Fibroblast of peridontal ligament (primary cell): ENCODE measurements at regions not wholly inside any gene's neighbourhood (a gene's known extent, or its start where the extent isn't known, plus 50 kb on each side); places are given as distances from the start of the nearest gene placed in this dataset.

Experiments
- DNase-seq: peaks from one replicate; pipeline ENCODE4 v3.0.0-alpha.2; 2010; ENCODE audit errors: extremely low read depth

- DNase-seq: no peak
Observed at GRCh38 chr16:52052818-52053217, 494.1 kb downstream of the TOX3 start.

- DNase-seq: no peak
Observed at GRCh38 chr16:52051414-52052172, 495.4 kb downstream of the TOX3 start.

- no peak for DNase-seq
Observed at GRCh38 chr16:52050418-52050817, 496.5 kb downstream of the TOX3 start.

- DNase-seq: no peak
Observed at GRCh38 chr16:52035436-52035835, 511.5 kb downstream of the TOX3 start.

- DNase-seq: no peak
Observed at GRCh38 chr16:52034830-52035229, 512.1 kb downstream of the TOX3 start.

GRCh38 chr16:52033992-52034391, 513.0 kb downstream of the TOX3 start:
- DNase-seq: no peak

- DNase-seq: no peak
Observed at GRCh38 chr16:52022980-52023379, 524.0 kb downstream of the TOX3 start.

- DNase-seq: no peak
Observed at GRCh38 chr16:52022177-52022576, 524.8 kb downstream of the TOX3 start.

GRCh38 chr16:52016387-52016786, 530.6 kb downstream of the TOX3 start:
- DNase-seq: no peak

- DNase-seq: no peak
Observed at GRCh38 chr16:52005551-52005950, 541.4 kb downstream of the TOX3 start.

- no peak for DNase-seq
Observed at GRCh38 chr16:52004343-52004742, 542.6 kb downstream of the TOX3 start.

- no peak for DNase-seq
Observed at GRCh38 chr16:52002026-52002425, 544.9 kb downstream of the TOX3 start.

GRCh38 chr16:51996516-51996915, 550.4 kb downstream of the TOX3 start:
- no peak for DNase-seq

GRCh38 chr16:51994597-51994996, 552.3 kb downstream of the TOX3 start:
- DNase-seq: no peak

- DNase-seq: no peak
Observed at GRCh38 chr16:51989637-51990230, 557.2 kb downstream of the TOX3 start.

GRCh38 chr16:51988977-51989376, 558.0 kb downstream of the TOX3 start:
- no peak for DNase-seq

GRCh38 chr16:51987519-51987918, 559.4 kb downstream of the TOX3 start:
- DNase-seq: no peak

GRCh38 chr16:51986717-51987116, 560.2 kb downstream of the TOX3 start:
- no peak for DNase-seq

- DNase-seq: no peak
Observed at GRCh38 chr16:51986301-51986700, 560.6 kb downstream of the TOX3 start.

GRCh38 chr16:51985126-51985525, 561.8 kb downstream of the TOX3 start:
- DNase-seq: no peak

- no peak for DNase-seq
Observed at GRCh38 chr16:51984395-51984794, 562.5 kb downstream of the TOX3 start.

GRCh38 chr16:51982715-51983680, 563.9 kb downstream of the TOX3 start:
- peak; percentile 89 for DNase-seq
